Lower leg skin (tissue), 4 donors: ENCODE measurements at regions not wholly inside any gene's neighbourhood (a gene's known extent, or its start where the extent isn't known, plus 50 kb on each side); places are given as distances from the start of the nearest gene placed in this dataset.

ENCODE experiments used
- DNase-seq, 2 donors: peaks; one replicate each; pipeline ENCODE4 v3.0.0-alpha.2; 2019; ENCODE audit warnings: low spot score in 2 of 2
- H3K4me3 ChIP-seq: fragments of 200-600 bp; sonication (generic); 2 replicates; pipeline ENCODE4 v1.5.1; 2017; ENCODE audit warnings: mild to moderate bottlenecking, low read depth; ENCODE audit not compliant: poor library complexity, severe bottlenecking
- POLR2A ChIP-seq, 2 donors: fragments of 450-650 bp; IDR thresholded peaks; one replicate each; pipeline ENCODE4 v1.6.1; 2016 to 2017; ENCODE audit warnings: antibody characterized with exemption in 2 of 2, mild to moderate bottlenecking in 1 of 2, moderate library complexity in 1 of 2
- WGBS, 2 donors: methylation state at CpG; one replicate each; pipeline ENCODE4 v1.1.5; 2018; 5-methylcytosine and 5-hydroxymethylcytosine counted together
- intact Hi-C: fragments of 100-400 bp; cut with DNase I; formaldehyde crosslinking; loops from one replicate; pipeline ENCODE4 v1.15.0; 2023; ENCODE audit warnings: low total_unique reads
- TF ChIP-seq, protein P1 (sequence below), 3 donors: fragments of 450-650 bp; IDR thresholded peaks; one replicate each; pipeline ENCODE4 v1.5.1; 2016; ENCODE audit warnings: antibody characterized with exemption in 3 of 3, mild to moderate bottlenecking in 3 of 3, moderate library complexity in 2 of 3

DNA sequence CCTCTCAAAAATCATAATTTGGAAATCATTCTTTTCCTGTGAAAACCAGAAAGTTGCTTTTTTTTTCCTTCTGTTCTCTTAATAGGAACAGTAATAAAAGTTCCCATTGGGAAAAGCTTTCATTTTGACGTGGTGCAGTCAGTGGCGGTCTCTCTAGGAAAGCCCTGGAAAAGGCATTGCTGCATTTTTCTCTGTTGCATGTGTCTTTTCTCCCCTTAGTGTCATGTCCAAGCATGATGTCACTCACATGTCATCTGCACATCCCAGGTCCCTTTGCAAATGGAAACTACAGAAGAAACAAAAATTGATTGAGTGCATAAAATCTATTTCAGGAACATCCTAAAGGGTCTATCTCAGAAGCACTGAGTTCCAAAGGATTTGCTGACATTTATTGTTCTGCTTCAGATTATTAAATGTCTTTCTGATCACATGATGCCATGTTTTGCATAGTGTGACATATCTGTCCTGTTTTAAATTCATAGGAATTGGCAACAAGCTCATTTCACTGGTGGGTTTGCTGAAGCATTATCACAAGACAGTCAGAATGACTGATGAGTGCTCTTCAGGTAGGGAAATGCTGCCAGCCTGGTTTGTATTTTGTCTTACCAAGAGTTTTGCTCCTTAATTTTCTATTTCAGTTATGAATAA lies 208.7 kb downstream of the SOX4 start:
- H3K4me3 ChIP-seq = no peak overlapping the region
- intact Hi-C loops = no loop called here

DNA sequence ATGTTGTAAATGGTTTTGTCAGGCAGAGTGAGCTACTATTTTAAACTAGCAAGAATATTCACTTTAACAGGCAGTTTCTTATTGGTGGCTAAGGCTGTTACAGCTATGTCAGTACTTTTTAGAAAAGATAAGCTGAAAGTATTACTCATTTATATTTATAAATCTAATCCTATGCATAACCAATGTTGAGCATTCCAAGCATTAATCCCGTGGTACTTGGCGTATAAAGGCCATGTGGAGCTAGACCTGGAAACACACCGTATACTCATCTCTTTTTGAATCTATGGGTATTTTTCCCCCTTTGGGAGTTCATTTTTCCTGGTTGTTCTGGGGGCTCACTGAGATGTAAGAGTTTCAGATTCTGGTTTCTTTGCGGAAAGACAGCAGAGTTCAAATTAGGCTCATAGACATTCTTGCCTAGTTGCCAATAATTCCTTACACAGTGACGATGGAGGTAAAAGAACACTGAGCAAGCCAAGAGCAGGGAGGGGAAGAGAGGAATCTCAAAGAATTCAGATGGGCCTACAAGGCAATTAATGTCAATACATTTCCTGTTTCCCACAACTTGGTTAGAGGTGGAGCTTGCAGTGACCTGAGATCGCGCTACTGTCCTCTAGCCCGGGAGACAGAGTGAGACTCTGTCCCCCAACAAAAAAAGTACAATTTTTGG lies 211.5 kb downstream of the SOX4 start:
- intact Hi-C loops = no loop called here
- 84 to 89% methylated on average over 8 of the region's 8 CpGs for WGBS, 2 donors
- TF ChIP-seq, protein P1, sequence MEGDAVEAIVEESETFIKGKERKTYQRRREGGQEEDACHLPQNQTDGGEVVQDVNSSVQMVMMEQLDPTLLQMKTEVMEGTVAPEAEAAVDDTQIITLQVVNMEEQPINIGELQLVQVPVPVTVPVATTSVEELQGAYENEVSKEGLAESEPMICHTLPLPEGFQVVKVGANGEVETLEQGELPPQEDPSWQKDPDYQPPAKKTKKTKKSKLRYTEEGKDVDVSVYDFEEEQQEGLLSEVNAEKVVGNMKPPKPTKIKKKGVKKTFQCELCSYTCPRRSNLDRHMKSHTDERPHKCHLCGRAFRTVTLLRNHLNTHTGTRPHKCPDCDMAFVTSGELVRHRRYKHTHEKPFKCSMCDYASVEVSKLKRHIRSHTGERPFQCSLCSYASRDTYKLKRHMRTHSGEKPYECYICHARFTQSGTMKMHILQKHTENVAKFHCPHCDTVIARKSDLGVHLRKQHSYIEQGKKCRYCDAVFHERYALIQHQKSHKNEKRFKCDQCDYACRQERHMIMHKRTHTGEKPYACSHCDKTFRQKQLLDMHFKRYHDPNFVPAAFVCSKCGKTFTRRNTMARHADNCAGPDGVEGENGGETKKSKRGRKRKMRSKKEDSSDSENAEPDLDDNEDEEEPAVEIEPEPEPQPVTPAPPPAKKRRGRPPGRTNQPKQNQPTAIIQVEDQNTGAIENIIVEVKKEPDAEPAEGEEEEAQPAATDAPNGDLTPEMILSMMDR (IDR thresholded peaks at IDR 0.05) = no peak
- H3K4me3 ChIP-seq = no peak overlapping the region
- peak in 1 of 2 donors; percentile 56 for DNase-seq

More for the DNA sequence above, 208.7 kb downstream of the SOX4 start:
- TF ChIP-seq, protein P1 (IDR thresholded peaks at IDR 0.05) = no peak
- TF ChIP-seq POLR2A (IDR thresholded peaks at IDR 0.05) = no peak
- 56 to 57% methylated on average over 2 of the region's 2 CpGs for WGBS, 2 donors
- DNase-seq = no peak

DNA sequence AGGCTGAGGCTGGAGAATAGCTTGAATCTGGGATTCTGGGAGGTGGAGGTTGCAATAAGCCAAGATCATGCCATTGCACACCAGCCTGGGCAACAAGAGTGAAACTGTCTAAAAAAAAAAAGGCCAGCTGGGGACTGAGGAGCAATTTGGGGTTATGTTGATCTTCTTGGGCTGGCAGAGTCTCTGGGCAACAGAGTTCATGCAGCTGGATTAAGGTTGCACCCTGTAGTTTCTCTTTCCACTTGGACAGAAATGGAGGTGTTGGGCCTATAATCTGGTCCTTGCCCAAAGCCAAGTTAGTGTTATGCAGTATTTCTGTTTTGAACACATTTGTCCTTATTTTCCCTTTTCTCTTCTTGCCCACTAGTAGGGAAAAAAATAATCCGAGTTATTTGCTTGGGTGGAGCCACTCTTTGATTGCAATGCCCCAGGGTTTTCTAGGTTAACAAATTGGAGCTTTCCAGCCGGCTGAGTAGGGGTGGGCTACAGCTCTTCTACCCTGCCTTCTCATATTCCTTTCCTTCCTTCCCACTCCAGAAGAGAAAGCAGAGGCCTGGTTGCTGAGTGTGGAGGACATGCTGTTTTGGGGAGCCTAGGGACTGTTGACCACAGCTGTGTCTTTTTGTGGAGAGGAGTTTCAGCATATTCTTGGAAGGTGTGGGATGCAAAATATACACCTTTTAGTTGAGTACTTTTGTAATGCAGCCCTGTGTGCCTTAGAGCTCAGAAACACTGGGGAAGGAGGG lies 213.9 kb downstream of the SOX4 start:
- peak in 1 of 2 donors; percentile 21 for DNase-seq
- H3K4me3 ChIP-seq = no peak overlapping the region
- WGBS, 2 donors = 33 to 46% methylated on average over 2 of the region's 2 CpGs
- intact Hi-C loops = no loop called here
- TF ChIP-seq POLR2A (IDR thresholded peaks at IDR 0.05) = no peak
- TF ChIP-seq, protein P1 (IDR thresholded peaks at IDR 0.05) = no peak

DNA sequence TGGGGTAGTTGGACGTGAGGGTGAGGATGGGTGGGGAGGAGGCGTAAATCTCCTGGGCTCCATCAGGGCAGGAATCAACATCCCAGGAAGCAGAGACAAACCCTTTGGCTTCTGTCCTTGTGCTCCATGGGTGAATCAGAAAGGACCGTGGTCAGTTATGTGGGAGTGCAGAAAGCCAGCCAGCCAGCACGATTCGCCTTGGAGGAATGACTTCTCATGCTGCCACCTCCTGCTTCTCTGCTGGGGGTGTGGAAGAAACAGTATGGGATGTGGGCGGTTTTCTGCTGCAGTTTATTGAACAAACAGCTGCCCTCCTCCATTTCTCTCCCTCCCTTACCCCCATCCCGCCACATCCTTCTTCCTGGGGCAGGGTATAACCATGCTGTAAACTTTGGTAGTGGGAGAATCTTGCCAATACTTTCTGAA lies 214.5 kb downstream of the SOX4 start:
- intact Hi-C loops = no loop called here
- TF ChIP-seq, protein P1 (IDR thresholded peaks at IDR 0.05) = no peak
- TF ChIP-seq POLR2A (IDR thresholded peaks at IDR 0.05) = no peak
- DNase-seq = peak in 1 of 2 donors; percentile 74
- no peak overlapping the region for H3K4me3 ChIP-seq
- WGBS, 2 donors = 36 to 37% methylated on average over 7 of the region's 7 CpGs

DNA sequence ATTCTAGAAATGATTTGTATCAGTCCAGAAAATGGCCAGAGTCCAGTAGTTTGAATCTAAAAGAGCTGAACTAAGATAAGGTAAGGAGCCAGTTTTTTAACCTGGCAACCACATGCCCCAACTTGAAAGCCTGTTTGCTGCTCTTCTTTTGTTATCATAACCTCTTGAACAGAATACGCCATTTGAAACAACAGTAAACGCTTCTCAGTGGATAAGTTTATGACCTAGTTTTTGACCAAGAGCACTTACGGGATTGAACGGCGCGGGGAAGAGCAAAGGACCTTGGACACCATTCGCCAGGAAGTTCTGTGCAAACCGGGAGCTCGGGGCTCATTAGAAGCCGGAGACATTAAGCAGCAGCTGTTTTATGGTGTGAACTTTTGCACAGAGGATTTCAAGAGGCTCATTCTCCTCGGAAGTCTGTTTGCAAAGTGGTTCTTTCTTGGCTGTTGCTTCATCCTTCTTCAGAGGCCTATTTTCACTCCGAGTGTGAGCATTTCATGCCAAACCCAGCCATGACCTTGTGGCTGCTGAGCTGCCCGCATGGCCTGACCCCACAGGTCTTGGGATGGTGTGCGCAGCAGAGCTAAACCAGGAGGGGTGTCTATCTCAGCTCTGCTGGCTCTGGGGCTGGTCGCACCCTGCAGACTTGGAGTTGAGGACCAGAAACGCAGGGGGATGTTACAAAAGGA lies 215.1 kb downstream of the SOX4 start:
- TF ChIP-seq, protein P1 (IDR thresholded peaks at IDR 0.05) = no peak
- TF ChIP-seq POLR2A (IDR thresholded peaks at IDR 0.05) = no peak
- intact Hi-C loops = no loop called here
- no peak overlapping the region for H3K4me3 ChIP-seq
- DNase-seq = peak in 1 of 2 donors; percentile 68
- WGBS, 2 donors = 39 to 43% methylated on average over 16 of the region's 16 CpGs
